ENCODE measurements at regions not wholly inside any gene's neighbourhood (a gene's known extent, or its start where the extent isn't known, plus 50 kb on each side); places are given as distances from the start of the nearest gene placed in this dataset.

GRCh38 chr6:8361259-8361658 is 74.1 kb downstream of the SLC35B3 start:
- H3K9ac ChIP-seq (ENCODE audit: low read length), result no peak overlapping the region
- H3K79me2 ChIP-seq (ENCODE audit: insufficient read depth, low read length), result no peaks in the 10 kb centered on the region
- no peak for FAIRE-seq
- H3K9me3 Mint-ChIP-seq (ENCODE audit: unreplicated experiment), result no peaks in the 10 kb centered on the region
- no peak overlapping the region for H3K27ac Mint-ChIP-seq (ENCODE audit: unreplicated experiment)
- H3K27me3 Mint-ChIP-seq (ENCODE audit: low read depth, unreplicated experiment), result no peaks in the 10 kb centered on the region
- H3K4me1 Mint-ChIP-seq (ENCODE audit: low read depth, unreplicated experiment), result no peaks in the 10 kb centered on the region
- no peak overlapping the region for H2AFZ ChIP-seq (ENCODE audit: low read depth, low read length)
- no peaks in the 10 kb centered on the region for H3K27me3 ChIP-seq (ENCODE audit: insufficient read depth, low read length)
- TF ChIP-seq CTCF (IDR thresholded peaks at IDR 0.05; ENCODE audit: insufficient read depth, low read depth, low read length) (no peak), EZH2 (IDR thresholded peaks at IDR 0.05; ENCODE audit: insufficient read depth, low read length) (no peak)
- no peak overlapping the region for H3K27ac ChIP-seq (ENCODE audit: low read depth, low read length)
- H3K4me2 ChIP-seq (ENCODE audit: low read length), result no peak overlapping the region
- no peak overlapping the region for H3K4me3 ChIP-seq (ENCODE audit: insufficient read depth, low read depth, low read length)
- H3K4me3 Mint-ChIP-seq (ENCODE audit: unreplicated experiment), result no peak overlapping the region
- no peaks in the 10 kb centered on the region for H3K36me3 Mint-ChIP-seq (ENCODE audit: low read depth, unreplicated experiment)
- H3K9me3 ChIP-seq (ENCODE audit: insufficient read depth, low read depth, low read length), result no peaks in the 10 kb centered on the region
- no peaks in the 10 kb centered on the region for H3K36me3 ChIP-seq (ENCODE audit: insufficient read depth, low read length)
- no peaks in the 10 kb centered on the region for H3K4me1 ChIP-seq (ENCODE audit: insufficient read depth, low read length)
- no peaks in the 10 kb centered on the region for H4K20me1 ChIP-seq (ENCODE audit: insufficient read depth, low read length)
- no peak for DNase-seq (ENCODE audit: low read depth)

GRCh38 chr6:8352966-8353340 is 82.4 kb downstream of the SLC35B3 start:
- FAIRE-seq (no peak), DNase-seq (ENCODE audit: low read depth) (no peak)
- Mint-ChIP-seq H3K4me3 (ENCODE audit: unreplicated experiment) (no peak overlapping the region), H3K27ac (ENCODE audit: unreplicated experiment) (no peak overlapping the region), H3K4me1 (ENCODE audit: low read depth, unreplicated experiment) (no peaks in the 10 kb centered on the region), H3K27me3 (ENCODE audit: low read depth, unreplicated experiment) (peaks cover 6% of the 10 kb centered on the region), H3K9me3 (ENCODE audit: unreplicated experiment) (no peaks in the 10 kb centered on the region), H3K36me3 (ENCODE audit: low read depth, unreplicated experiment) (no peaks in the 10 kb centered on the region)
- Histone ChIP-seq H3K27ac (ENCODE audit: low read depth, low read length) (no peak overlapping the region), H3K79me2 (ENCODE audit: insufficient read depth, low read length) (no peaks in the 10 kb centered on the region), H3K9me3 (ENCODE audit: insufficient read depth, low read depth, low read length) (no peaks in the 10 kb centered on the region), H3K9ac (ENCODE audit: low read length) (no peak overlapping the region), H3K36me3 (ENCODE audit: insufficient read depth, low read length) (no peaks in the 10 kb centered on the region), H3K4me3 (ENCODE audit: insufficient read depth, low read depth, low read length) (no peak overlapping the region), H3K27me3 (ENCODE audit: insufficient read depth, low read length) (no peaks in the 10 kb centered on the region), H3K4me1 (ENCODE audit: insufficient read depth, low read length) (no peaks in the 10 kb centered on the region), H3K4me2 (ENCODE audit: low read length) (no peak overlapping the region), H2AFZ (ENCODE audit: low read depth, low read length) (no peak overlapping the region), H4K20me1 (ENCODE audit: insufficient read depth, low read length) (no peaks in the 10 kb centered on the region)
- no peak for TF ChIP-seq CTCF (IDR thresholded peaks at IDR 0.05; ENCODE audit: insufficient read depth, low read depth, low read length)

- Mint-ChIP-seq H3K4me3 (ENCODE audit: unreplicated experiment) (no peak overlapping the region), H3K9me3 (ENCODE audit: unreplicated experiment) (no peaks in the 10 kb centered on the region), H3K27ac (ENCODE audit: unreplicated experiment) (no peak overlapping the region), H3K36me3 (ENCODE audit: low read depth, unreplicated experiment) (no peaks in the 10 kb centered on the region), H3K27me3 (ENCODE audit: low read depth, unreplicated experiment) (peaks cover 6% of the 10 kb centered on the region), H3K4me1 (ENCODE audit: low read depth, unreplicated experiment) (no peaks in the 10 kb centered on the region)
- no peaks in the 10 kb centered on the region for H3K79me2 ChIP-seq (ENCODE audit: insufficient read depth, low read length)
- H3K9ac ChIP-seq (ENCODE audit: low read length), result no peak overlapping the region
- H3K27me3 ChIP-seq (ENCODE audit: insufficient read depth, low read length), result no peaks in the 10 kb centered on the region
- H3K4me1 ChIP-seq (ENCODE audit: insufficient read depth, low read length), result no peaks in the 10 kb centered on the region
- no peak overlapping the region for H3K4me3 ChIP-seq (ENCODE audit: insufficient read depth, low read depth, low read length)
- FAIRE-seq (no peak), DNase-seq (ENCODE audit: low read depth) (no peak)
- TF ChIP-seq CTCF (IDR thresholded peaks at IDR 0.05; ENCODE audit: insufficient read depth, low read depth, low read length), result no peak
- TF ChIP-seq EZH2 (IDR thresholded peaks at IDR 0.05; ENCODE audit: insufficient read depth, low read length), result no peak
- no peak overlapping the region for H3K27ac ChIP-seq (ENCODE audit: low read depth, low read length)
- H3K4me2 ChIP-seq (ENCODE audit: low read length), result no peak overlapping the region
- H2AFZ ChIP-seq (ENCODE audit: low read depth, low read length), result no peak overlapping the region
- no peaks in the 10 kb centered on the region for H3K9me3 ChIP-seq (ENCODE audit: insufficient read depth, low read depth, low read length)
- no peaks in the 10 kb centered on the region for H4K20me1 ChIP-seq (ENCODE audit: insufficient read depth, low read length)
- H3K36me3 ChIP-seq (ENCODE audit: insufficient read depth, low read length), result no peaks in the 10 kb centered on the region
Measured at GRCh38 chr6:8352335-8352965, 82.9 kb downstream of the SLC35B3 start.

Measured in astrocyte (in vitro differentiated cells and primary cell).